IMR-90 (cell line): ENCODE measurements at regions not wholly inside any gene's neighbourhood (a gene's known extent, or its start where the extent isn't known, plus 50 kb on each side); places are given as distances from the start of the nearest gene placed in this dataset.

ENCODE experiments used
- ATAC-seq: fragments of 200-7000 bp; cut with Tn5 transposase; 2 replicates; pipeline ENCODE4 v1.9.1; 2020; ENCODE audit warnings: low read depth, mild to moderate bottlenecking, moderate library complexity
- BruUV-seq: library from RNA; stranded (reverse); fragments of 400-500 nt; replicated peaks from 2 replicates; lab custom pipeline; 2021; lab: Mats Ljungman, UMichigan
- CTCF ChIA-PET: fragments of 300-600 bp; formaldehyde crosslinking; extraction: SDS; loops from one replicate; lab custom pipeline; 2021; ENCODE audit warnings: antibody characterized with exemption; lab: Yijun Ruan, JAX
- POLR2A ChIA-PET: fragments of 300-600 bp; sonication (Branson Sonifier 250); formaldehyde crosslinking; loops from one replicate; lab custom pipeline; 2022; ENCODE audit warnings: antibody characterized with exemption; ENCODE audit not compliant: unreplicated experiment; lab: Charles Lee
- DNase-seq: peaks from one replicate; pipeline ENCODE4 v3.0.0; 2013
- H2AFZ ChIP-seq: replicated peaks from 2 replicates; pipeline ENCODE3; 2013; ENCODE audit warnings: low read length, mild to moderate bottlenecking; ENCODE audit not compliant: poor library complexity
- H2AK5ac ChIP-seq: 2 replicates; pipeline ENCODE4 v1.6.1; 2013; ENCODE audit warnings: low read depth, low read length, inconsistent platforms
- H2AK9ac ChIP-seq: replicated peaks from 2 replicates; pipeline ENCODE3; 2013; ENCODE audit warnings: mild to moderate bottlenecking, low read depth, low read length, moderate library complexity; ENCODE audit not compliant: poor library complexity
- H2BK120ac ChIP-seq: 2 replicates; pipeline ENCODE4 v1.6.1; 2013; ENCODE audit warnings: low read depth, low read length, inconsistent platforms
- H2BK15ac ChIP-seq: 3 replicates; pipeline ENCODE4 v1.6.1; 2013; ENCODE audit warnings: low read depth, low read length, inconsistent platforms
- H2BK20ac ChIP-seq: 2 replicates; pipeline ENCODE4 v1.6.1; 2013; ENCODE audit warnings: low read depth, mild to moderate bottlenecking, inconsistent platforms, low read length, moderate library complexity
- H2BK5ac ChIP-seq: 2 replicates; pipeline ENCODE4 v1.6.1; 2013; ENCODE audit warnings: mild to moderate bottlenecking, low read depth, low read length, inconsistent platforms; ENCODE audit not compliant: poor library complexity, severe bottlenecking
- H3K14ac ChIP-seq: replicated peaks from 2 replicates; pipeline ENCODE4 v1.6.1; 2013; ENCODE audit warnings: low read depth, low read length, inconsistent platforms
- H3K18ac ChIP-seq: 2 replicates; pipeline ENCODE4 v1.6.1; 2013; ENCODE audit warnings: low read depth, low read length, control low read depth
- H3K23ac ChIP-seq: 2 replicates; pipeline ENCODE4 v1.6.1; 2013; ENCODE audit warnings: low read depth, low read length, inconsistent platforms
- H3K27ac ChIP-seq: 2 replicates; pipeline ENCODE4 v1.5.1; 2013; ENCODE audit warnings: mild to moderate bottlenecking, control low read depth, low read length; ENCODE audit not compliant: insufficient read depth
- H3K27me3 ChIP-seq: 2 replicates; pipeline ENCODE4 v1.6.1; 2013; ENCODE audit warnings: low read length; ENCODE audit not compliant: control insufficient read depth, insufficient read depth
- H3K36me3 ChIP-seq: 2 replicates; pipeline ENCODE4 v1.6.1; 2013; ENCODE audit warnings: low read length, mixed read lengths; ENCODE audit not compliant: control insufficient read depth, insufficient read depth
- H3K4ac ChIP-seq: 2 replicates; pipeline ENCODE4 v1.6.1; 2013; ENCODE audit warnings: low read depth, low read length, inconsistent platforms
- H3K4me1 ChIP-seq: 2 replicates; pipeline ENCODE4 v1.6.1; 2013; ENCODE audit warnings: low read length, mixed read lengths; ENCODE audit not compliant: control insufficient read depth, insufficient read depth
- H3K4me2 ChIP-seq: 2 replicates; pipeline ENCODE4 v1.6.1; 2013; ENCODE audit warnings: low read depth, mild to moderate bottlenecking, control low read depth, low read length, moderate library complexity
- H3K4me3 ChIP-seq: 2 replicates; pipeline ENCODE4 v1.5.1; 2013; ENCODE audit warnings: low read depth, mild to moderate bottlenecking, control low read depth, low read length, moderate library complexity; ENCODE audit not compliant: insufficient read depth
- H3K56ac ChIP-seq: 2 replicates; pipeline ENCODE4 v1.6.1; 2013; ENCODE audit warnings: low read length, inconsistent platforms; ENCODE audit not compliant: insufficient read depth; ENCODE audit errors: extremely low read depth
- H3K79me1 ChIP-seq, 2 experiments: 2 replicates each; pipeline ENCODE4 v1.6.1; 2013; ENCODE audit warnings: low read length in 2 of 2, inconsistent platforms in 1 of 2, low read depth in 1 of 2
- H3K9ac ChIP-seq: 2 replicates; pipeline ENCODE4 v1.6.1; 2013; ENCODE audit warnings: low read depth, low read length, control low read depth
- H3K9me1 ChIP-seq: 2 replicates; pipeline ENCODE4 v1.6.1; 2013; ENCODE audit warnings: low read length, inconsistent platforms; ENCODE audit not compliant: insufficient read depth
- H3K9me3 ChIP-seq: 2 replicates; pipeline ENCODE4 v1.6.1; 2013; ENCODE audit warnings: low read length; ENCODE audit not compliant: control insufficient read depth, insufficient read depth
- H4K20me1 ChIP-seq: 2 replicates; pipeline ENCODE4 v1.6.1; 2013; ENCODE audit warnings: low read length, inconsistent platforms; ENCODE audit not compliant: insufficient read depth
- H4K5ac ChIP-seq: 2 replicates; pipeline ENCODE4 v1.6.1; 2013; ENCODE audit warnings: mild to moderate bottlenecking, low read depth, low read length, control low read depth
- H4K8ac ChIP-seq, 2 experiments: 2 replicates each; pipeline ENCODE4 v1.6.1; 2013; ENCODE audit warnings: low read depth in 2 of 2, low read length in 2 of 2, control low read depth in 1 of 2, inconsistent platforms in 1 of 2
- H4K91ac ChIP-seq: 2 replicates; pipeline ENCODE4 v1.6.1; 2013; ENCODE audit warnings: low read depth, low read length, inconsistent platforms; ENCODE audit not compliant: insufficient read depth
- BHLHE40 ChIP-seq: fragments of 150-350 bp; IDR thresholded peaks from 2 replicates; pipeline ENCODE4 v1.6.1; 2016; ENCODE audit warnings: mild to moderate bottlenecking, low read depth, low read length
- ELK1 ChIP-seq: fragments of 150-350 bp; IDR thresholded peaks from 2 replicates; pipeline ENCODE4 v1.6.1; 2016; ENCODE audit warnings: low read depth, mild to moderate bottlenecking, low read length, moderate library complexity, borderline replicate concordance
- FOS ChIP-seq: fragments of 150-350 bp; IDR thresholded peaks from 2 replicates; pipeline ENCODE4 v1.6.1; 2016; ENCODE audit warnings: low read depth, low read length
- MAFK ChIP-seq: IDR thresholded peaks from 2 replicates; pipeline ENCODE4 v1.6.1; 2012; ENCODE audit warnings: low read depth, low read length, improper control_type of control experiment
- MAZ ChIP-seq: IDR thresholded peaks from 2 replicates; pipeline ENCODE4 v1.6.1; 2012; ENCODE audit warnings: low read depth, mild to moderate bottlenecking, low read length, improper control_type of control experiment, moderate library complexity, borderline replicate concordance
- MXI1 ChIP-seq: IDR thresholded peaks from 2 replicates; pipeline ENCODE4 v1.6.1; 2012; ENCODE audit warnings: low read depth, mild to moderate bottlenecking, low read length, moderate library complexity, borderline replicate concordance
- NFE2L2 ChIP-seq: fragments of 150-350 bp; IDR thresholded peaks from 2 replicates; pipeline ENCODE4 v1.6.1; 2016; ENCODE audit warnings: low read depth, mild to moderate bottlenecking, low read length
- RCOR1 ChIP-seq: IDR thresholded peaks from 2 replicates; pipeline ENCODE4 v1.6.1; 2012; ENCODE audit warnings: mild to moderate bottlenecking, low read length, improper control_type of control experiment; ENCODE audit not compliant: insufficient replicate concordance
- RFX5 ChIP-seq: IDR thresholded peaks from 2 replicates; pipeline ENCODE4 v1.8.0; 2012; ENCODE audit warnings: low read depth, mild to moderate bottlenecking, low read length, moderate library complexity
- WGBS, 2 experiments: methylation state at CpG; one replicate each; pipeline versions ENCODE4 v1.1.5 to v1.1.7; 2013; ENCODE audit warnings: missing lambda C conversion rate in 2 of 2; ENCODE audit not compliant: insufficient read length in 1 of 2; ENCODE audit errors: extremely low coverage in 2 of 2; 5-methylcytosine and 5-hydroxymethylcytosine counted together
- dilution Hi-C: fragments of 300-500 bp; cut with HindIII; formaldehyde crosslinking; loops from one replicate; pipeline ENCODE4 v1.14.3; 2018; ENCODE audit warnings: low sequenced_read_pairs; ENCODE audit not compliant: unreplicated experiment
- in situ Hi-C: fragments of 300-500 bp; cut with MboI; formaldehyde crosslinking; loops from 3 replicates; pipeline ENCODE4 v1.14.3; 2019; ENCODE audit warnings: low sequenced_read_pairs, inconsistent platforms, mixed read lengths
- intact Hi-C: fragments of 100-400 bp; cut with micrococcal nuclease; formaldehyde crosslinking; loops from 2 replicates; pipeline ENCODE4 v1.10.0; 2022
- TF ChIP-seq, protein P1 (sequence below): fragments of 150-350 bp; IDR thresholded peaks from 2 replicates; pipeline ENCODE4 v1.6.1; 2017; ENCODE audit warnings: mild to moderate bottlenecking, antibody characterized with exemption, low read length, low read depth

DNA sequence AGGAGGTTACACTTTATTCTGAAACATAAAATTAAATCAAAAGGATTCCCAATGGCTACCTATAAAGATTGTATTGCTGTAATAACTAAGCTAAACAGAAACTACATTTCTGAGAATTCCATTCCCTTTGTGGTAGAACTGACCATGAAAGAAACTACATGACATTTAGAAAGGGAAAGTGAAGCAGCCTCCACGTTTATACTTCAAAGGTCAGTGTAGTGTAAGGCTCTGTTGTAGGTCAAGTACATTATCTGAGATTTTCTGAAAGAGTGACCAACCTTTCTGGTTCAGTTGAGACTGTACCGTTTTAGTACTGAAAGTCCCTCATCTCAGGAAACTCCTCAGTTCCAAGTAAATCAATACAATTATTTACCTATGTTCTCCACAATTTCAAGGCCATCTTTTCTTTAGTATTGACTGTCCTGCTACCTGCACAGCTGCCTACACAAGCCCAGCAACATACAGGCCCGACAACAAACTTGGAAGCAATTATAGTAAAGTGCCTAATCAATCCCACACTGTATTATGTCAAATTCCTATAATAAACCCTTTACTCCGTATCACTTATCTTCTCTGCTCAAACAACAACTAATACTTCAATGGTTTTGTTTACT, 343.0 kb downstream of the PLOD2 start:
- Histone ChIP-seq H3K4me3 (no peak overlapping the region), H3K23ac (no peak overlapping the region), H3K9me3 (no peaks in the 10 kb centered on the region), H2AFZ (no peak overlapping the region), H2BK15ac (no peak overlapping the region), H4K8ac (no peak overlapping the region), H3K18ac (no peak overlapping the region), H4K91ac (no peak overlapping the region), H2BK20ac (no peak overlapping the region), H3K9ac (no peak overlapping the region), H2BK120ac (no peak overlapping the region), H3K4ac (no peak overlapping the region), H3K79me1 (no peaks in the 10 kb centered on the region), H4K20me1 (no peaks in the 10 kb centered on the region), H3K36me3 (no peaks in the 10 kb centered on the region), H3K56ac (no peak overlapping the region), H3K9me1 (no peaks in the 10 kb centered on the region), H3K27me3 (no peaks in the 10 kb centered on the region), H4K5ac (no peak overlapping the region), H2AK9ac (no peak overlapping the region), H3K4me2 (no peak overlapping the region), H2BK5ac (no peak overlapping the region), H3K27ac (no peak overlapping the region), H3K4me1 (no peaks in the 10 kb centered on the region), H3K14ac (no peak overlapping the region), H2AK5ac (no peak overlapping the region)
- CTCF ChIA-PET: no interaction called here
- WGBS, 2 experiments: no CpG with 5 or more reads among the region's 4 CpGs
- TF ChIP-seq, protein P1, sequence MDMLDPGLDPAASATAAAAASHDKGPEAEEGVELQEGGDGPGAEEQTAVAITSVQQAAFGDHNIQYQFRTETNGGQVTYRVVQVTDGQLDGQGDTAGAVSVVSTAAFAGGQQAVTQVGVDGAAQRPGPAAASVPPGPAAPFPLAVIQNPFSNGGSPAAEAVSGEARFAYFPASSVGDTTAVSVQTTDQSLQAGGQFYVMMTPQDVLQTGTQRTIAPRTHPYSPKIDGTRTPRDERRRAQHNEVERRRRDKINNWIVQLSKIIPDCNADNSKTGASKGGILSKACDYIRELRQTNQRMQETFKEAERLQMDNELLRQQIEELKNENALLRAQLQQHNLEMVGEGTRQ: no peak
- TF ChIP-seq BHLHE40 (no peak), ELK1 (no peak), MAZ (no peak), NFE2L2 (no peak), RCOR1 (no peak), MAFK (no peak), RFX5 (no peak), FOS (no peak), MXI1 (no peak)
- ATAC-seq (no peak), DNase-seq (no peak)
- POLR2A ChIA-PET: no interaction called here
- in situ Hi-C loops: no loop called here
- dilution Hi-C loops: no loop called here
- no TSS peak for BruUV-seq
- intact Hi-C loops: no loop called here
